GM18873 (cell line): ENCODE measurements at regions not wholly inside any gene's neighbourhood (a gene's known extent, or its start where the extent isn't known, plus 50 kb on each side); places are given as distances from the start of the nearest gene placed in this dataset.

Experiments used
- ATAC-seq: cut with Tn5 transposase; IDR thresholded peaks from one replicate; pipeline ENCODE4 v1.9.1; 2021; ENCODE audit warnings: mild to moderate bottlenecking, moderate library complexity, moderate number of reproducible peaks; ENCODE audit not compliant: unreplicated experiment, low FRiP score

DNA sequence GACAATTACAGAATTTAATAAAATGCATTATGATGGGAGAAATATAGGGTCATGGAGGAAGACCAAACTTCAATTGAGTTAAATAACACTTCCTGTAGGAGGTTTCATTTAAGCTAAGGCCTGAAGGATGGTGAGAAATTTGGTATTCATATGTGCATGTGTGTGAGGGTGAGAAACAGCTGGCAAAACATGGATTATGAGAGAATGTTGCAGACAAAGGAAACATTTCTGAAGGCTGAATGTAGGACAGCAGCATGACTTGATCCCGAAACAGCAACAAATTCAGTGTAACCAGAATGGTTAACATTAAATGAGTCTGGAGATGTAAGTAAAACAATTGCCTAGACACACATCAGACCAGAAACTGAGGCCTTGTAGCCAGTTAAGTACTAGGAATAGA, 630.8 kb downstream of the NR4A2 start:
- ATAC-seq: no peak

DNA sequence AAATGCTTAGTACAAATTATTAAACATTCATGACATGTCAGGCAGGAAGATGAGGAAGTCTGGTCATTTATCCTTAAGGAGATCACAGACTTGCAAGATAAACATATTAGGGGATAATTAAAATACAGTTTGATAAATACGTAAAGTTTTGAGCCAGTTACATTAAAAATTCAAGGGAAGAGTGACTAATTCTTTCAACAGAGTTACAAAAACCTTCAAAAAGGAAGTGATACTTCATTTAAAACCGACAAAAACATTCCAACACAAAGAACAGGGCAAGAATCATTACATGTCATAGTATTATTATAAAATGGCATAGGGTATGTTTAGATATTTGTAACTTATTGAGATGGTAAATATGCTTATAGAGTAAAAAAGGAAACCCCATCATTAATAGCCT, 636.0 kb downstream of the NR4A2 start:
- ATAC-seq: no peak

DNA sequence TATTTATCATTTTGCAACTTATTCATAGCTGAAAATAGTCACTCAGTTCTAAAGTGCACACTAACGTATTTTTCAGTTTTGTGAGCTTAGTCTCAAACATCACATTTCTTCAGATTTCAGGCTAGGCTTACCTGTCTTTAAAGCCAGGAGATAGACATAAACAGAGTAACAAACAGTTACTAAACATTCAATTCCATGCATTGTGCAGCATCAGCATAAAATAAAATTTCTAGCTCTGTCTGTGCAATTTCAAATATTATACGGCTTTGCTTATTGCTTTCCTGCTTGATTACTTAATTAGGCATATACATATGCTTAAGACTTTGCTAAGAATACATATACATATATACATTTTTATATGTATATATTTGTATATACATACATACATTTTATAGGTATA, 637.0 kb downstream of the NR4A2 start:
- no peak for ATAC-seq

DNA sequence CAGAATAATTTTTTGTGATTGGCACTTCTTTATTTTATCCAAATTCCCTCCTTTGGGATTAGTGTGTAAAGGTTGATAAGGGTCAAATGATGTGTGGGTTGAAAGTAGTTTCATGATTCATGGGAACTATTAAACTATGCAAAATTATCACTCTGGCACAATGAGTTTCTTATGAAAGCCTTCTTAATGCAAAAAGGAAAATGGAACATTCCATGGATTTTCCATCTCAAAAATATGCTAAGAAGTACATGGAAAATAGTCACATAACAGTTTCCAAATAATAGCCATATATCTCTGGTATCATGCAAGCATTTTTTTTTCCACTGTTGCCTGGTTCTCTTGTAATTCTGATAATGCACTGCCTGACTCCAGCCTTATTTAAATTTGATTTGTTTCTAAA, 639.7 kb downstream of the NR4A2 start:
- ATAC-seq: no peak

DNA sequence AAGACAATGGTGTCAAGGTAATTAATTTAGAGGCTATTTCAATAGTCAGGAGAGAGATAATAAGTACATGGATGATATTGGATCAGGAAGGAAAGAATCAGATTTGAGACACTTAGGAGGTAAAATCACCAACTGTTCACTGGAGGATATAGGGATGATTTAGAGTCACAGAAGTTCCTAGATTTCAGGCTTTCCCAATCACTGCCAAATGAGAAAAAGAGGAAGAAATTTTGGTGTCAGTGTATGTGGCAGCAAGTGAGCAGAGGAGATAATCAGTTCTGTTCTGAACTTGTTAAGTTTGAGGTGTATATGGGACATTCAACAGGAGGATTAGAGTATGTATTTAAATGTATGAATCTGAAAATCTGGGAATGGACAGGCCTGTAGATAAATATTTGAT, 640.4 kb downstream of the NR4A2 start:
- no peak for ATAC-seq

DNA sequence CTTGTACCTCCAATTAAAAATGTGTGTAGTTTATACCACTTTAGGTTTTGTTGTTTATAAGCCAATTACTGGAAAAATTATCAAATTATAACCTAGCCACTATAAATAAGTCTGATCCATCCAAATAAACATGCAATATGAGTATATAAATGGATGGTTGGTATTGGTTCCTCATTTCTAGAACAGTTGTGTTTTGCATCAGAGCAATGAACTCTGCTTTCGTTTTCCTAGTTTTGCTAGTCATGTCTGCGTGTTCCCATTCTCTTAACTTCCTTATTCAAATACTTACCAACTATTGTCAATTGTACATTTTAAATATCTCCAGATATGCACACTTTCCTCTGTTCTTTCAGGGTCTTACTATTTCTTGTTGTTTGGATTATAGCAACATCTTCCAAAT, 641.7 kb downstream of the NR4A2 start:
- ATAC-seq: peak; percentile 81

DNA sequence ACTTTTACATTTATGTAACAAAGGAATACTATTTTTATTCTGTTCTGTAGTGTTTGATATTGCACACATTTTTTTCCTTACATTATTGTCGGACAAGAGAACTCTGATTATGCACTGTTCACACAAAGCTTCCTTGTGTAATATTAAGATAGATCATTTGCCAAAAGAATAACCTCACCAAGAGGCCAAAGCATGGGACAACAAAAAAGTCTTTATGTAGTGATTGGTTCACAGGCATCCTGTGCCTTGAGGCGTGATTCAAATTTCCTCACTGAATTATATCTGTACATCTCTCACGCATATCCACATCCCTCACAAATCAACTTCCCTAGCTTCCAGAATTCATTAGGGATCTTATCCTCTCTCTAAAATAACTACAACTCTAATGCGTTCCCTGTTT, 642.7 kb downstream of the NR4A2 start:
- no peak for ATAC-seq

DNA sequence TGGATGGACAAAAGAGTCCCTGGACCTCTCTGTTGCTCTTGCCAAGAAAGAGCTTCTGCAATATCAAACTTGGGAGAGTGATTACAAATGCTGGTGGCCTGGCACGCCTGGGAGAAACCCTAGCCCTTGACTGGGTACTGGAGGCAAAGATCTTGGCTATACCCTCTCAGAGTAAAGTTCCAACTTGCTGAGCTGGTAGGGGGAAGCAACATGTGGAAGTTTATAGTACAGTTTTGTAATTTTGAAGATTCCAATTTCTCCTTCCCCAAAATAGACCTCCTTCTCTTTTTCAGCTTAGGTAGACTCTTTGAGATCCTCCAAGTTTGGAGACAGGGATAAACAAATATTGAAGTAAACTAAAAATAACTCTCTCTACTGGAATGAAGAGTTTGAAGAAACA, 645.3 kb downstream of the NR4A2 start:
- no peak for ATAC-seq

DNA sequence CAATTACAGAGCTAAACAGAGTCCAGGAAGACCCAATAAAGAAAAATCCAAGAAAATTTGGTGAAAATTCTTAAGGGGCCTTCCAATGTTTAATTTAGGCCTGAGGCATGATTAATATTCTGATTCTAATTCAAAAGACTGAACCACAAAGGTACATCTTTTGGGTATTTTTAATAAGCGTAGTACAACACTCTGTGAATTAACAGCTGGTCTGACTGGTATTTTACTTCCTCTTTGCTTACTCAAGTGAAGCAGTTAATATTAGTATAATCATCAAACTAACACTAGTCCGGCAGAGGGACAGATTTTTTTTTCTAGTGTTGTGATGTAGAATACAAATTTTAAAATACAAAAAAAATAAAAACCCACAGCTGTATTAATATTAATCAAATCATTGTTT, 652.9 kb downstream of the NR4A2 start:
- no peak for ATAC-seq

DNA sequence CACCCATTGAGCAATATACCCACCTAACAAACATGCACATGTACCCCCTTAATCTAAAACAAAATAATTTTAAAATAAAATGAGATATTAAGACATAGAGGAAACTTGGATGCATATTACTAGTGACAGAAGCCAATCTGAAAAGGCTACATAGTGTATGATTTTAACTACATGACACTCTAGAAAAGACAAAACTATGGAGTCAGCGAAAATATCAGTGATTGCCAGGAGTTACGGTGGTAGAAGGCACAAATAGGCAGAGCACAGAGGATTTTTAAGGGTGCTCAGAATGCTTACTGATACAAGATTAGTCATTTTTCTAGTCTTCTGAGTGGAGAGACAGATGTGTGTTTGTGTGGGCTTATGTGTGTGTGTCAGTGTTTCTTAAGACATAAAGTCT, 656.6 kb downstream of the NR4A2 start:
- ATAC-seq: no peak

DNA sequence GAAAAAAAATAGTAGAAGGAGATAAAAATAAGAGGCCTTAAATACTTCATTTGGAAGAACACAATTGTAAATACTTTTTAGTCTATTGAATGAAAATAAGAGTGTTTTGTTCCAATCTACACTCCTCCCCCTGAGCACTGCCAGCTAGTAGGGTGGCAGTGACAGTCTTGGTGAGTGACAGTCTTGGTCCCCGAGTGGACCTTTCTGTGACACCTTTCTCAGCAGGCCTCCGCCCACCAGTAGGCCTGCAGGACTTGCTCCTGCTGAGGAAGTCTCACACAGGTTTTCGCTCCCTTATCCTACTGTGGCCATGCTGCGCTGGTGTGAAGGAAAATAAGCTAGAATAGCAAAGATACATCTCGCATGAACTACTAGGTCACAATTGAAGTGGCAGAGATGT, 666.8 kb downstream of the NR4A2 start:
- ATAC-seq: no peak

DNA sequence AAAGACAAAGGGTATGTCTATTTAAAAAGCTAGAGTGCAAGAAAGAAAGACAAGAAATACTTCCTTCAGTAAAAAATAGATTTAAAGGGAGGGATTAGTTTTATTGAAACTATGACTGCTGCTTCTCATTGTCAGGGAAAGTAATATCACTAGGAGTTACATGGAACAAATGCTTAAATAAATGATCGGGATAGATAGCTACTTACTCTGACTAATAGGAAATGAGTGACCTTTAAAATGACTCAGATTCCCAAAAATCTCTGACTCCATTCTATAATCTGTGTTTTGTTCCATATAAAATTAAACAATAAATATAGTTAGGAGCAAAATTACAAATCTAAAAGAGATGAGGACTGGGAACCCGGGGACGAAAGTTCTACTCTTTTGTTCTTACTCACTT, 669.3 kb downstream of the NR4A2 start:
- ATAC-seq: no peak

DNA sequence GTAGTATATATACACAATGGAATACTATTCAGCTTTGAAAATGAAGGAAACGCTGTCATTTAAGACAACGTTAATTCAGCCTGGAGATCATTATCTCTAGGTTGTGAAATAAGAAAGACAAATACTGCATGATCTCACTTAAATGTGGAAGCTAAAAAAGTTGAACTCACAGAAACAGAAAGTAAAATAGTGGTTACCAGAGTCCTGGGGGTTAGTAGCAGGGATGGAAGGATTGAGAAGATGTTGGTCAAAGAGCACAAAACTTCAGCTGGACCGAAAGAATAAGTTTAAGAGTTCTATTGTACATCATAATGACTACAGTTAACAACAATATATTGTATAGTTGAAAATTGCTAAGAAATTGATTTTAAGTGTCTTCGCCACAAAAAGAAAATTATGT, 670.3 kb downstream of the NR4A2 start:
- ATAC-seq: no peak

DNA sequence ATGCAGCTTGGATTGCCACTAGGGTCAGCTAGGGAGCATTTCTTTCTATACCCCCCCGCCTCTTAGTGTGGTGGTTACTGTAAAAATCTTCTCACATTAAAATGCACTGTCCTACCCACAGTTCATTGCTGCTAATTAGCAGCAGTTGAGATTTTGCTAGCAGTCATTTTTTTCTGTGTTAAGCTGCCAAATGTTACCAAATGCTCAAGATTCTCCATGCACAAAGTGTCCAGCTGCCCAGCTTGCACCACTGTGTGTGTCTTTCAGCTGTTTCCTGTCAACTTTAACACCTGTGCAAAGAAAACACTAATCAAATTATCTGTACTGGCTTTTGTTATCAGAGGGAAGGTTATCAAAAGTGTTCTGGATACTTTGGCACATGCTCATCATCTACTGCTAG, 679.3 kb downstream of the NR4A2 start:
- no peak for ATAC-seq

DNA sequence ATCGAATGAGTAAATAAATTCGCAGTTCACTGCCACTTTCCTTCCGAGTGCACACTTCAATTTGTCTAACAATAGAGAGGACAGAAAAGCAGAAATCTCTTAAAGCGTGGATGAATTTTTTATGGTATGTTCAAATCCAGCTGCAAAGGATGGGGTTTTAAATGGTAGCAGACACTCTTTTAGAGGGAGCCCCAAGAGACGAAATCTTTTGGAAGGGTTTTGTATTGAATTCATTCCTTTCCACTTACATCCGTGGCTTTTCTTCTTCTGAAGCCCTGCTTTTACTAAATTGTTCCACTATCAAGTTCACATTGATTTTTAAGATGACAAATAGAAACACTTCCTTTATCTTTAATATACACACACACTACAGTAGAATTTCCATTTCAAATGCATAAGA, 680.7 kb downstream of the NR4A2 start:
- no peak for ATAC-seq

DNA sequence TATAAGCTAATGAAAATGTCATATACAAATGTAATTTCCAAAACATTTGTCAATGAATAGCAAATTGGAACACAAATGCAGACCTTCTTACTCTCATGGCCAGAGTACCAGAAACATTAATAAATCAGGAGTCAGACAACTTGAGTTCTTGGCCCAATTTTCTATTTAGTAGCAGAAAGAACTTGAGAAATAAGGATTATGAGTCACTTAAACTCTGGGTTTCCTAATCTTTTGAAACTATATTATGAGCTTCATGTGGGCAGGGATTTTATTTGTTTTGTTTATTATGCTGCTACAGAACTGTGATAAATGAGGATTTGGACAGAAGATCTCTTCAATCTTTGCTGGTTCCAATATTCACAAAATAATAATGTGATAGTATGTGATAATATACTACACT, 686.7 kb downstream of the NR4A2 start:
- ATAC-seq: no peak

DNA sequence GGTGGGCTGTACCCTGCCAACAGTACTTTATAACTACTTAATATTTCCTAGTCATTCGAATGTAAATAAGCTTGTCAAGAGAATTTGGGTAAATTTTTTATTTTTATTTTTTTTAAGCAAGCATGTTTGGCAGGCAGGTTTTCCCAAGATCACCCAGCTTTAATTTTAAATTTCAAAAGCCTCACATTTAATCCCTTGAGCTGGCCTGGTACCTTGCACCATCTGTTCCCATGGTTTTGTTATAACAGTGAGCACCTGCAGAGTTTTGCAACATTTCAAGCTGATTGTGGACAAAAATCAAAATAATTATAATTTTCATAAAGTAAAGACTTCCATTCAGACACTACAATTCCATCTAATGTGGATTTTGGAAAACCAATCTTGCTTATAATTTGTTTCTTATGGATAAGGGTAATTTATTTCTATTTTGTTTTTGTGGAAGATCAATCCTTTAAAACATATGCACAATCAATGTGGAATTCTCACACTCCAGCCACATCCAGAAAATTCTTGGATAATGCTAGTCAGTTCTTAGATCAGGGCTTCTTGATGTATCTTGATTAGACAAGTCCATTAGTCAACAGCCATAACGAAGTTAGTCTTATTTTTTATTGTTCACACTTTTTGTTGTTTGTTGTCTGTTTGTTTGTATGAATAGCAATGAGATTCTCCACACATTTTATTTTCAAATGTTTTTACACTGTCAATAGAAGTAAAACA, 689.3 kb downstream of the NR4A2 start:
- ATAC-seq: no peak

DNA sequence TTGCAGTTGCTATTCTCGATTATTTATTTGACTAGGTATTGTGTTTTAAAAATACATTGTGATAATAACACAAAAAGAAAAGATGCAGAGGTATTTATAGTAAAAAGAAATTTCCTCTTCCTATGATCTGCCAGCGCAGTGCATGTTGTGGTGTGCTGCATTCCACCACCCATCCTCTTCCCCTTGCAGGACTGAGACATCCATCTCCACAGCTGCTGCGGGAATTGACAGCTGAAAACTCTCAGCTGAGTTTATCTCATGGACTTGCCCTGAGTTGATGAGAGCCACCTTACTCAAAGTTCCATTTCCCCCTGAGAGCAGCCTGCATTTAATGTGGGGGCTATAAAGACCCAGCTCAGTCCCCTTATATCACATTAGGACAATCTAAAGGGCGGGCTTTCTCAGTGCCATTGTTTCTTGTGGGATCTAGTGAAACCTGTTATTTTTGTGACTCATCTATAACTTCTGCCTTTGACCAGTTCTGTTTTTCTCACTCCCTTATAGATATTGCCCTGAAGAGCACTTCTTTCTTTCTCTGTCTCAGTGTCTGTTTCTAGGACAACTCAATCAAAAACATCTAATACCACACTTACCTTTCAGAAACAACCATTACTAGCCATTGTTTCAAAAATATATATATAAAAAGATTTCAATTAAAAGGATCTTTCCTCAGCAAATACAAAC, 698.5 kb downstream of the NR4A2 start:
- ATAC-seq: no peak

DNA sequence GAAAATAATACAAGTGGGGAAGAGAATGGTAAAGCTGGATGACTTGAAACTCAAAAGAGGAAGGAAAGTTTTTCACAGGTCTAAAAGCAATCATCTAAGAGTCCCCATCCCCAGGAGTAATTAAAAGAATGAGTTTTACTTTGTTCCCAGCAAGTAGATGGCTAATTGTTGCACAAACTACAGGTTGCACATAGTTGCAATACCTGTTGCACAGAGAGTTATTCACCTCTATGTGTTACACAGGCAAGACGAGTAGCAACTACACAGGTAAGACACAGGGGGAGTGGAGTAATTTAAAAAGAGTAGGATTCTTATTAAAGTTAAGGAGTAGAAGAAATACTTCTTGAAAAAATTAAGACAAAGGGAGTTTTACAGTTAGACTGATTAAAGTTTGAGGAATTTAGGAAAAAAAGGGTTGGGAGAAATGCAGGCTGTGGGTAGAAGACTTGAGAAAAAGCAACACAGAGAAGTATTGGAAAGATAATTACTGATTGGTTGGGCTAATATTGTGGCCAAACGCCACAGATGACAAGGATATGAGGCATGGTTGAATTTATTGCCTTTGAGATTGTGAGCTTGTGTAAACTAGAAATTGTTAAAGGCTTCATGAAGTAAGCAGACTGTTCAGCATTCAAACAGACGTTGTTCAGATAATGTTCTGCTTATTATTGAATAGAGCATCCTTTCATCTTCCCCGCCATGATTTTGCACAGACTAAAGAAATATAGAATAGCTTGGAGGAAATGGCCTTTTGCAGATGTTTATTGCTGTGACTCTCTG, 699.3 kb downstream of the NR4A2 start:
- ATAC-seq: no peak

DNA sequence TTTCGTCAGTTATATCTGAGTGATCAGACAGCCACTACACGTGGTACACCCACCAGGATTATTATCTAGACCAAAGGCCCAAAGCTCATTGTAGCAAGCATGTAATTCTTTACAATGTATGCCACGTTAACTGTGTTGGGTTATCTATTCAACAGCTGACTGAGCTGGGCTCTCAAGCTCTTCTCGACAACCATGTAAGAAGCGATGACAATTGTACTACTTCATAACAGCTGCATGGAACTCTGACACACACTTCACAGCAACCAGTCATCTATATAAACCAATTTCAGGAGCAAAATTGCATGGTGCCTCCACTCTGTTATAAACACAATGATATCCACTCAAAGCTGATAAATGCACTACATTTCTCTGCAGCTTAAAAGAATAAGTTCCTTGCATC, 701.8 kb downstream of the NR4A2 start:
- ATAC-seq: no peak

DNA sequence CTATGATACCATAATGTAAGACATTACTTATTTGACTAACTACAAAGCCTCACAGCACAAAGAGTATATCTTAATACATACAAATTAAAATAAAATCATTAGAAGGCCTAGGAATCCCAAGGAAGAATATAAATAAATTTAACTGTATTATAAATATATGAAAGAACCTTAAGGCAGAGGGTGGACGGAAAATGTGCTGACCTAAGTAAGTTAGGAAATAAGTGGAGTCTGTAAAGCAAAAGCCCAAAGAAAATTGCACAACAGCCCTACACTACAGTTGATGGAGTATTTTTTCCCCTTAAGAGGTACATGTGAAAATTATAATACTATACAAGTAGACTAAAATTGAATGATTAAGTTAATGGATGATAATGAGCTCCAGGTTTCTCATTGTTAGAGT, 710.1 kb downstream of the NR4A2 start:
- ATAC-seq: no peak
